CD14-positive monocyte (primary cell): ENCODE measurements at regions not wholly inside any gene's neighbourhood (a gene's known extent, or its start where the extent isn't known, plus 50 kb on each side); places are given as distances from the start of the nearest gene placed in this dataset.

Experiments used
- DNase-seq, 3 donors: peaks; one replicate each; pipeline ENCODE4 v3.0.0-alpha.2; 2011 to 2022
- H2AFZ ChIP-seq: 2 replicates; pipeline ENCODE4 v1.6.0; 2012; ENCODE audit warnings: mild to moderate bottlenecking, low read depth, low read length, inconsistent platforms; ENCODE audit not compliant: insufficient read depth, poor library complexity, severe bottlenecking
- H3K27ac ChIP-seq, 2 donors: 1 replicate in 1 of 2; 2 replicates in 1 of 2; pipeline ENCODE4 v1.5.1; 2012 to 2013; ENCODE audit warnings: low read length in 2 of 2, control low read depth in 1 of 2, inconsistent platforms in 1 of 2, low read depth in 1 of 2, mild to moderate bottlenecking in 1 of 2
- H3K27me3 ChIP-seq, 2 donors: one replicate each; pipeline versions ENCODE4 v1.6.0 to v1.6.1; 2011 to 2013; ENCODE audit warnings: low read length in 2 of 2; ENCODE audit not compliant: control insufficient read depth in 2 of 2, insufficient read depth in 2 of 2
- H3K36me3 ChIP-seq, 2 donors: replicated peaks in 1 of 2; 1 replicate in 1 of 2; 2 replicates in 1 of 2; pipeline versions ENCODE4 v1.5.1 to v1.6.1; 2012 to 2013; ENCODE audit warnings: low read length in 2 of 2, control low read depth in 1 of 2, inconsistent platforms in 1 of 2, mild to moderate bottlenecking in 1 of 2; ENCODE audit not compliant: insufficient read depth in 2 of 2, control insufficient read depth in 1 of 2
- H3K4me1 ChIP-seq, 2 donors: 1 replicate in 1 of 2; 2 replicates in 1 of 2; pipeline versions ENCODE4 v1.5.1 to v1.6.1; 2012 to 2013; ENCODE audit warnings: low read length in 2 of 2, control low read depth in 1 of 2, inconsistent platforms in 1 of 2, mild to moderate bottlenecking in 1 of 2, moderate library complexity in 1 of 2; ENCODE audit not compliant: insufficient read depth in 2 of 2, control insufficient read depth in 1 of 2
- H3K4me2 ChIP-seq: replicated peaks from 2 replicates; pipeline ENCODE3; 2012; ENCODE audit warnings: low read length, moderate library complexity, mild to moderate bottlenecking; ENCODE audit not compliant: poor library complexity, severe bottlenecking; ENCODE audit errors: extremely low read depth
- H3K4me3 ChIP-seq, 3 experiments: fragments of 200-600 bp in 1 of 3; sonication (generic) in 1 of 3; replicated peaks in 1 of 3; 1 replicate in 2 of 3; 2 replicates in 1 of 3; pipeline ENCODE4 v1.5.1; 2011 to 2013; ENCODE audit warnings: low read length in 3 of 3, mild to moderate bottlenecking in 3 of 3, control low read depth in 2 of 3, low read depth in 2 of 3, inconsistent platforms in 1 of 3, moderate library complexity in 1 of 3
- H3K79me2 ChIP-seq: 2 replicates; pipeline ENCODE4 v1.6.0; 2012; ENCODE audit warnings: mild to moderate bottlenecking, control low read depth, inconsistent platforms, low read length, moderate library complexity; ENCODE audit not compliant: insufficient read depth
- H3K9ac ChIP-seq: 2 replicates; pipeline ENCODE4 v1.6.0; 2017; ENCODE audit warnings: low read length, mild to moderate bottlenecking; ENCODE audit not compliant: insufficient read depth, poor library complexity, severe bottlenecking
- H3K9me3 ChIP-seq, 2 donors: replicated peaks in 1 of 2; 1 replicate in 1 of 2; 2 replicates in 1 of 2; pipeline versions ENCODE4 v1.5.1 to v1.6.1; 2012 to 2013; ENCODE audit warnings: low read length in 2 of 2, control low read depth in 1 of 2; ENCODE audit not compliant: control insufficient read depth in 1 of 2, insufficient read depth in 1 of 2
- H4K20me1 ChIP-seq: 2 replicates; pipeline ENCODE4 v1.6.0; 2012; ENCODE audit warnings: mild to moderate bottlenecking, low read length, control low read depth, moderate library complexity; ENCODE audit not compliant: insufficient read depth
- H3K27ac Mint-ChIP-seq, 7 donors: one replicate each; pipeline ENCODE4 v1.8.0; 2020; ENCODE audit warnings: mild to moderate bottlenecking in 7 of 7, mixed read lengths in 7 of 7, moderate library complexity in 6 of 7, inconsistent platforms in 2 of 7
- H3K27me3 Mint-ChIP-seq, 3 donors: one replicate each; pipeline ENCODE4 v1.8.0; 2021 to 2022; ENCODE audit warnings: low read depth in 3 of 3, mild to moderate bottlenecking in 3 of 3, mixed read lengths in 3 of 3, moderate library complexity in 3 of 3, inconsistent platforms in 1 of 3
- H3K36me3 Mint-ChIP-seq, 2 donors: one replicate each; pipeline ENCODE4 v1.8.0; 2020; ENCODE audit warnings: mixed read lengths in 2 of 2, inconsistent platforms in 1 of 2, mild to moderate bottlenecking in 1 of 2
- H3K4me1 Mint-ChIP-seq: one replicate; pipeline ENCODE4 v1.8.0; 2020; ENCODE audit warnings: mild to moderate bottlenecking, mixed read lengths
- H3K4me3 Mint-ChIP-seq, 2 donors: one replicate each; pipeline ENCODE4 v1.8.0; 2020; ENCODE audit warnings: mild to moderate bottlenecking in 2 of 2, mixed read lengths in 2 of 2, moderate library complexity in 1 of 2
- H3K9me3 Mint-ChIP-seq, 7 donors: one replicate each; pipeline ENCODE4 v1.8.0; 2020 to 2022; ENCODE audit warnings: mixed read lengths in 7 of 7, mild to moderate bottlenecking in 6 of 7, moderate library complexity in 6 of 7, inconsistent platforms in 2 of 7
- CTCF ChIP-seq: fragments of 200-600 bp; IDR thresholded peaks from one replicate; pipeline ENCODE4 v1.8.0; 2022; ENCODE audit warnings: antibody characterized with exemption, mild to moderate bottlenecking
- WGBS: methylation state at CpG from one replicate; pipeline ENCODE4 v1.1.5; 2013; ENCODE audit warnings: missing lambda C conversion rate; ENCODE audit not compliant: insufficient coverage; 5-methylcytosine and 5-hydroxymethylcytosine counted together
- intact Hi-C, 2 donors: fragments of 100-400 bp; cut with micrococcal nuclease; formaldehyde crosslinking; loops; one replicate each; pipeline versions ENCODE4 v1.15.0 to v1.15.1; 2023

GRCh38 chr4:158458271-158458895 is 63.3 kb upstream of the RXFP1 start:
- no peaks in the 10 kb centered on the region for H3K4me1 Mint-ChIP-seq
- Histone ChIP-seq H4K20me1 (no peaks in the 10 kb centered on the region), H3K4me1 (no peaks in the 10 kb centered on the region), H3K4me2 (no peak overlapping the region), H3K27me3 (no peaks in the 10 kb centered on the region), H3K4me3 (no peak overlapping the region), H3K27ac (no peak overlapping the region), H3K9me3 (no peaks in the 10 kb centered on the region), H2AFZ (no peak overlapping the region), H3K36me3 (no peaks in the 10 kb centered on the region), H3K9ac (no peak overlapping the region), H3K79me2 (no peaks in the 10 kb centered on the region)
- DNase-seq = no peak
- WGBS = 100% methylated on average over 1 of the region's 2 CpGs
- no peak overlapping the region for H3K4me3 Mint-ChIP-seq
- H3K36me3 Mint-ChIP-seq = no peaks in the 10 kb centered on the region
- peaks cover 0 to 17% (median 3%) of the 10 kb centered on the region in 7 donors for H3K9me3 Mint-ChIP-seq
- no peak for TF ChIP-seq CTCF
- intact Hi-C loops = no loop called here
- H3K27me3 Mint-ChIP-seq = peaks cover 0 to 1% (median 0%) of the 10 kb centered on the region in 3 donors
- H3K27ac Mint-ChIP-seq = no peak overlapping the region

- DNase-seq = no peak
- intact Hi-C loops = no loop called here
- H3K4me3 Mint-ChIP-seq = no peak overlapping the region
- Histone ChIP-seq H3K4me2 (no peak overlapping the region), H3K4me3 (no peak overlapping the region), H3K9ac (no peak overlapping the region), H3K9me3 (no peaks in the 10 kb centered on the region), H3K4me1 (no peaks in the 10 kb centered on the region), H2AFZ (no peak overlapping the region), H3K79me2 (no peaks in the 10 kb centered on the region), H3K27ac (no peak overlapping the region), H4K20me1 (no peaks in the 10 kb centered on the region), H3K36me3 (no peaks in the 10 kb centered on the region), H3K27me3 (no peaks in the 10 kb centered on the region)
- peaks cover 0 to 1% (median 0%) of the 10 kb centered on the region in 3 donors for H3K27me3 Mint-ChIP-seq
- no peak overlapping the region for H3K27ac Mint-ChIP-seq
- H3K4me1 Mint-ChIP-seq = no peaks in the 10 kb centered on the region
- H3K36me3 Mint-ChIP-seq = no peaks in the 10 kb centered on the region
- TF ChIP-seq CTCF = no peak
- peaks cover 0 to 17% (median 3%) of the 10 kb centered on the region in 7 donors for H3K9me3 Mint-ChIP-seq
Measured at GRCh38 chr4:158459085-158459820, 62.4 kb upstream of the RXFP1 start.
